ENCODE measurements at regions not wholly inside any gene's neighbourhood (a gene's known extent, or its start where the extent isn't known, plus 50 kb on each side); places are given as distances from the start of the nearest gene placed in this dataset.

DNA sequence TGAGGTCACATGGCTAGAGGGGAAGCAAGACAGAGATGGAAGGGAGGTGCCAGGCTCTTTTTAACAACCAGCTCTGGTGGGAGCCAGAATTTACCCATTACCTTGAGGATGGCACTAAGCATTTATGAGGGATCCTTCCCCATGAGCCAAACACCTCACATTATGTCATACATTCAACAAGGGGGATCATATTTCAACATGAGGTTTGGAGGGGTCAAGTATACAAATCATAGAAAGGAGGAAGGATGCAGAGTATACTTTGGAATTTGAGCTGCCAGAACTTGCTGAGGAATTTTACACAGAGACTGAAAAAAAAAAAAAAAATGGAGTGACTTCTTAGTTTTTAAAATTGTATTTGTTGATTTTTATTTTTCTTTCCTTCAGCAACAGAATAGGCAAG is 891.4 kb downstream of the CCDC85A start:
- no peak overlapping the region for H3K4me3 ChIP-seq (ENCODE audit: low read depth, low read length)
- no peak for TF ChIP-seq CTCF (IDR thresholded peaks at IDR 0.05; ENCODE audit: borderline replicate concordance, insufficient read depth, low read depth, low read length)

- no peak overlapping the region for H3K4me3 ChIP-seq (ENCODE audit: low read depth, low read length)
- TF ChIP-seq CTCF (IDR thresholded peaks at IDR 0.05; ENCODE audit: borderline replicate concordance, insufficient read depth, low read depth, low read length): no peak
Measured at GRCh38 chr2:57080035-57080434, 896.2 kb downstream of the CCDC85A start.

GRCh38 chr2:57084697-57085281 is 901.0 kb downstream of the CCDC85A start:
- no peak for TF ChIP-seq CTCF (IDR thresholded peaks at IDR 0.05; ENCODE audit: borderline replicate concordance, insufficient read depth, low read depth, low read length)
- H3K4me3 ChIP-seq (ENCODE audit: low read depth, low read length): no peak overlapping the region

DNA sequence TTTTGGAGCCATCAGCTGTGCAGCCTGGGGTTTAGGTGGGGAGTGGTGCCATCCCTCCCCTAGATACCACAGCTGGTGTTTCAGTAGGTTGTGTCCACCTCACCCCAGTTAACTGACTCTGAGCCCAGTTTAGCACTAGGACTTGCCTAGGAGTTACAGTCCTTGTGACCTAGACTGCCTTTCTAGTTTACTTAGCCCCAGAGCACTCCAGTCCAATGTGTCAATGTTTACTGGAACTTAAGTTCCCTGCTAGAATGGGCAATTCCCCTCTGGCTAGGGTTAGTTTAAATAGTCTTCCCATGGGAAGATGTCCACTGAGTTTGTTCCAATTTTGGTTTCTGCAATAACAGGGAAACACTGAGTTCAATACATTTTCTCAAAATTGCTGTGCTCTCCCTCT is 909.2 kb downstream of the CCDC85A start:
- TF ChIP-seq CTCF (IDR thresholded peaks at IDR 0.05; ENCODE audit: borderline replicate concordance, insufficient read depth, low read depth, low read length): no peak
- no peak overlapping the region for H3K4me3 ChIP-seq (ENCODE audit: low read depth, low read length)

DNA sequence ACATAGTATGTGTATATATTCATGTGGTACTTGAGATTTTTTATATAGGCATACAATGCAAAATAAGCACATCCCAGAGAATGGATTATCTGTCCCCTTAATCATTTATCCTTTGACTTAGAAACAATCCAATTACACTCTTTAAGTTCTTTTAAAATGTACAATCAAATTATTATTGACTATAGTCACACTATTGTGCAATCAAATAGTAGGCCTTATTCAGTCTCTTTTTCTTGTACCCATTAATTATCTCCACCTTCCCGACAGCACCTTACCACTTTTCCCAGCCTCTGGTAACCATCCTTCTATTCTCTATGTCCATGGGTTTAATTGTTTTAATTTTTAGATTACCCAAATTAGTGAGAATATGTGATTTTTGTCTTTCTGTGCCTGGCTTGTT is 914.1 kb downstream of the CCDC85A start:
- no peak overlapping the region for H3K4me3 ChIP-seq (ENCODE audit: low read depth, low read length)
- no peak for TF ChIP-seq CTCF (IDR thresholded peaks at IDR 0.05; ENCODE audit: borderline replicate concordance, insufficient read depth, low read depth, low read length)

DNA sequence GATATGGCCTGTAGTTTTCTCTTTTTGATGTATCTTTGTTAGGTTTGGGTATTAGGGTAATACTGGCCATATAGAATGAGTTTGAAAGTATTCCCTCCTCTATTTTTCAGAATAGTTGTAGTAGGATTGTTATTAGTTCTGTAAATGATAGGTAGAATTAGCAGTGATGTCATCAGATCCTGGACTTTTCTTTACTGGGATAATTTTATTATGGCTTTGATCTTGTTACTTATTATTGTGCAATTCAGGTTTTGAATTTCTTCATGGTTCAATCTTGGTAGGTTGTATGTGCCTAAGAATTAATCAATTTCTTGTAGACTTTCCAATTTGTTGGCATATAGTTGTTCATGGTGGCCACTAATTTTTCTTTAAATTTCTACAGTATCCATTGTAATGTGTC is 916.6 kb downstream of the CCDC85A start:
- no peak for TF ChIP-seq CTCF (IDR thresholded peaks at IDR 0.05; ENCODE audit: borderline replicate concordance, insufficient read depth, low read depth, low read length)
- no peak overlapping the region for H3K4me3 ChIP-seq (ENCODE audit: low read depth, low read length)

GRCh38 chr2:57105694-57106093 is 921.9 kb downstream of the CCDC85A start:
- no peak for TF ChIP-seq CTCF (IDR thresholded peaks at IDR 0.05; ENCODE audit: borderline replicate concordance, insufficient read depth, low read depth, low read length)
- H3K4me3 ChIP-seq (ENCODE audit: low read depth, low read length): no peak overlapping the region

Data from GM12875 (cell line).